Kidney (tissue), 13 donors: ENCODE measurements at regions not wholly inside any gene's neighbourhood (a gene's known extent, or its start where the extent isn't known, plus 50 kb on each side); places are given as distances from the start of the nearest gene placed in this dataset.

Experiments used
- DNase-seq, 5 donors: peaks; one replicate each; pipeline ENCODE4 v3.0.0-alpha.2; 2013 to 2020
- FAIRE-seq: peaks from 2 replicates; lab custom pipeline; 2012; peaks lifted over from hg19 to GRCh38; lab: Jason Lieb, UNC
- H3K27ac ChIP-seq, 2 donors: one replicate each; pipeline ENCODE4 v1.7.0; 2013; ENCODE audit warnings: low read depth in 2 of 2, low read length in 2 of 2, inconsistent platforms in 1 of 2
- H3K27me3 ChIP-seq: one replicate; pipeline ENCODE4 v1.7.1; 2013; ENCODE audit warnings: low read length, inconsistent platforms; ENCODE audit not compliant: control insufficient read depth, insufficient read depth
- H3K36me3 ChIP-seq, 3 donors: one replicate each; pipeline versions ENCODE4 v1.7.0 to v1.7.1; 2013; ENCODE audit warnings: low read length in 3 of 3, control low read depth in 1 of 3, inconsistent platforms in 1 of 3; ENCODE audit not compliant: insufficient read depth in 3 of 3, control insufficient read depth in 2 of 3
- H3K4me1 ChIP-seq, 3 donors: one replicate each; pipeline versions ENCODE4 v1.7.0 to v1.7.1; 2013; ENCODE audit warnings: low read length in 3 of 3, inconsistent platforms in 1 of 3, low read depth in 1 of 3; ENCODE audit not compliant: control insufficient read depth in 2 of 3, insufficient read depth in 2 of 3
- H3K4me3 ChIP-seq, 3 donors: one replicate each; pipeline versions ENCODE4 v1.7.0 to v1.8.1; 2013; ENCODE audit warnings: low read length in 3 of 3, control low read depth in 1 of 3, inconsistent platforms in 1 of 3
- H3K9ac ChIP-seq, 3 donors: one replicate each; pipeline versions ENCODE4 v1.7.0 to v1.7.1; 2013; ENCODE audit warnings: low read length in 3 of 3, control low read depth in 1 of 3, inconsistent platforms in 1 of 3
- H3K9me3 ChIP-seq, 3 donors: one replicate each; pipeline versions ENCODE4 v1.7.0 to v1.7.1; 2013; ENCODE audit warnings: low read length in 3 of 3, control low read depth in 1 of 3, inconsistent platforms in 1 of 3; ENCODE audit not compliant: control insufficient read depth in 2 of 3, insufficient read depth in 1 of 3
- intact Hi-C: fragments of 100-400 bp; cut with DNase I; formaldehyde crosslinking; loops from one replicate; pipeline ENCODE4 v1.11.1; 2022
- TF ChIP-seq, protein P1 (sequence below): IDR thresholded peaks from 3 replicates; pipeline ENCODE4 v1.5.1; 2012; ENCODE audit warnings: mild to moderate bottlenecking, moderate library complexity, borderline replicate concordance; ENCODE audit not compliant: insufficient read depth; ENCODE audit errors: extremely low read depth
- donor health status: control.
- donor health status: control.
- donor health status: control.
- donor health status: control.
- donor health status: control.
- donor health status: DM: yes; HTN: yes; CAD: no.
- donor health status: Normal renal cell carcinoma (clear cell type).

DNA sequence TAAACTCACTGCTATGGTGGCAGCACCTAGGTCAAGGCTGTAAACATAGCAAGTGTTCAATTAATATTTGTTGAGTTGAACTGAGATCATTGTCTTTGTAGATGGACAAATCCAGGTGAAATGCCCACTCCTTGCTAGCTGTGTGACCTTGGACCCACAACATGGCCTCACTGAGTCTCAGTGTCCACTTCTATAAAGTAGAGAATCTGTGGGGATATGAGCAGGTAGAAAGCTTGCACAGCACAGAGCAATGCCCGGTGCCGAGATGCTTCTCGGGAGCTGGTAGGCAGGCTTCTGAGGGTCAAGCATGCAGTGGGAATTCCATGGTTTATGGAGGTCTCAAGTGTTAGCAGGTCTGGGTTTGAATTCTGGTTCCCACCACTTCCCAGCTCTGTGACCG is 97.9 kb upstream of the SYT13 start:
- no peaks in the 10 kb centered on the region for H3K36me3 ChIP-seq
- intact Hi-C loops = no loop called here
- H3K4me1 ChIP-seq = no peaks in the 10 kb centered on the region
- DNase-seq (no peak), FAIRE-seq (no peak)
- H3K4me3 ChIP-seq = no peak overlapping the region
- no peaks in the 10 kb centered on the region for H3K9me3 ChIP-seq
- no peaks in the 10 kb centered on the region for H3K27me3 ChIP-seq
- H3K9ac ChIP-seq = no peak overlapping the region
- no peak overlapping the region for H3K27ac ChIP-seq
- TF ChIP-seq, protein P1, sequence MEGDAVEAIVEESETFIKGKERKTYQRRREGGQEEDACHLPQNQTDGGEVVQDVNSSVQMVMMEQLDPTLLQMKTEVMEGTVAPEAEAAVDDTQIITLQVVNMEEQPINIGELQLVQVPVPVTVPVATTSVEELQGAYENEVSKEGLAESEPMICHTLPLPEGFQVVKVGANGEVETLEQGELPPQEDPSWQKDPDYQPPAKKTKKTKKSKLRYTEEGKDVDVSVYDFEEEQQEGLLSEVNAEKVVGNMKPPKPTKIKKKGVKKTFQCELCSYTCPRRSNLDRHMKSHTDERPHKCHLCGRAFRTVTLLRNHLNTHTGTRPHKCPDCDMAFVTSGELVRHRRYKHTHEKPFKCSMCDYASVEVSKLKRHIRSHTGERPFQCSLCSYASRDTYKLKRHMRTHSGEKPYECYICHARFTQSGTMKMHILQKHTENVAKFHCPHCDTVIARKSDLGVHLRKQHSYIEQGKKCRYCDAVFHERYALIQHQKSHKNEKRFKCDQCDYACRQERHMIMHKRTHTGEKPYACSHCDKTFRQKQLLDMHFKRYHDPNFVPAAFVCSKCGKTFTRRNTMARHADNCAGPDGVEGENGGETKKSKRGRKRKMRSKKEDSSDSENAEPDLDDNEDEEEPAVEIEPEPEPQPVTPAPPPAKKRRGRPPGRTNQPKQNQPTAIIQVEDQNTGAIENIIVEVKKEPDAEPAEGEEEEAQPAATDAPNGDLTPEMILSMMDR = no peak

DNA sequence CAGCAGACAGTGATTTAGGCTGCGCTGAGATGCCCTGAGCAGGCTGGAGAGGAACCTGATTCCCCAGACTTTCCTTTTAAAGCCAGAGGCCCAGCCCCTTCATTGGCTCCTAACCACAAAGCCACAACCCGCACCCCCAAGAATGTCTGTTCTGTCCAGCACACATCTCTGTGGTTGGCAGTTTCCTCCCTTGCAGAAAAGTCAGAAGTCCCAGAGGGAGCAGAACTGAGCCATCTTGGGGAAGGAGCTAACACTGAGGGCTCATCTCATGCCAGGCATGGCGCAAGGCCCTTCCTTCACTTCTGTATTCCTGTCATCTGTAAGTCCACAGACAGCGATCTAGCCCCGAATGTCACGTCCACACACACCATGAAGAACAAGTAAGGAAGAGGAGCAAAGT is 97.1 kb upstream of the SYT13 start:
- TF ChIP-seq, protein P1 = no peak
- Histone ChIP-seq H3K36me3 (no peaks in the 10 kb centered on the region), H3K27ac (no peak overlapping the region), H3K9me3 (no peaks in the 10 kb centered on the region), H3K4me3 (no peak overlapping the region), H3K9ac (no peak overlapping the region), H3K4me1 (no peaks in the 10 kb centered on the region), H3K27me3 (no peaks in the 10 kb centered on the region)
- FAIRE-seq (no peak), DNase-seq (no peak)
- intact Hi-C loops = no loop called here

DNA sequence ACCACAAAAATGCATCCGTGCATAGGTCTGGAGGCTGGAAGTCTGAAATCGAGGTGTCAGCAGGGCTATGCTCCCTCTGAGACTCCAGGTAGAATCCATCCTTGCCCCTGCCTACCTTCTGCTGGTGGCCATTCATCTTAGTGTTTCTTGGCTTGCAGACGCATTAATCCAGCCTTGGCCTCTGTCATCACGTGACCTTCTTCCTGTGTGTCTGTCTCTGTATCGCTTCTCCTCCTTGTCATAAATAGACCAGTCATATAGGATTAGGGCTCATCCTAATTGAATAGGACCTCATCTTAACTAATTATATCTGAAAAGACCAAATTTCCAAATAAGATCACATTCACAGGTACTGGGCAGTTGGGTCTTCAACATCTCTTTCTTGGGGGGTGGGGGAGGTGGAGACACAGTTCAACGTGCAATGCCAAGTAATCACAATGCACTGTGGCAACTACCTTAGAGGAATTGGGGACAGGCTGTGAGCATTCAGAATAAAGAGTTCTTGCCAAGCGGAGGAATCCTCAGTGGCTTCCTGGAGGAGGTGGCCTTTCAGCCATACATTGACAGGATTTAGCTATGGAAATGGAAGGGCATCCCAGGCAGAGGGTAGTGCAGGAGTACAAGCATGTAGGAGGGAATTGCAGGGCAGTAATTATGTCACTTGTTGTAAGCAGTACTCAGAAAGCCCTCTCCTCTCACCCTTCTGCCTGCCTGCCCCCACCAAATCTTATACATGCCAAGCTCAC is 96.2 kb upstream of the SYT13 start:
- no peaks in the 10 kb centered on the region for H3K4me1 ChIP-seq
- H3K4me3 ChIP-seq = no peak overlapping the region
- H3K9me3 ChIP-seq = no peaks in the 10 kb centered on the region
- intact Hi-C loops = no loop called here
- H3K27me3 ChIP-seq = no peaks in the 10 kb centered on the region
- no peak overlapping the region for H3K27ac ChIP-seq
- FAIRE-seq = no peak
- H3K9ac ChIP-seq = no peak overlapping the region
- no peak for DNase-seq
- TF ChIP-seq, protein P1 = no peak
- H3K36me3 ChIP-seq = no peaks in the 10 kb centered on the region
